ENCODE measurements at regions not wholly inside any gene's neighbourhood (a gene's known extent, or its start where the extent isn't known, plus 50 kb on each side); places are given as distances from the start of the nearest gene placed in this dataset.

DNA sequence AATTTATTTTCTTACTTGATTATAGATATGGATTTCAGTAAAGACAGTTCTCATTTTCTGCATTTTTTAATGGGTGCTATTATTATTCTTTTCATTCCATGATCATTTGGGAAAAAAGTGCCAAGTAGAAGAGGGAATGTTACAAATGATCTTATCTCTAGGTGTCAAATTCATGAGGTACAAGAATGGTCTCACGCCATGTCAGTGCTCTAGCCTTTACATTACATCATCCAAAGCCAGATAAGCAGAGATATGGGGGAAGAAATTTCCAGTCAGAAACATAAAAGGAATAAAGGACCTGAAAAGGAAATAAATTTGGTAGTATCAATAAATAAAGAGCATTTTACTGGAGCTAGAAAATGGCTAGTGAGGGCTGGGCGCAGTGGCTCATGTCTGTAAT lies 1544.2 kb upstream of the CDH6 start:
- Histone ChIP-seq H3K36me3 (replicated peaks in 1 of 2; ENCODE audit: control insufficient read depth in 1 of 2, insufficient read depth in 2 of 2, low read length in 1 of 2) (no peaks in the 10 kb centered on the region), H3K4me2 (no peak overlapping the region), H3K4me3 (ENCODE audit: low read depth in 2 of 2, low read length in 1 of 2) (no peak overlapping the region), H3K27ac (ENCODE audit: low read depth in 2 of 2, low read length in 1 of 2) (no peak overlapping the region), H3K4me1 (ENCODE audit: control insufficient read depth in 1 of 2, insufficient read depth in 2 of 2, low read depth in 1 of 2, low read length in 1 of 2) (no peaks in the 10 kb centered on the region), H3K9me2 (no peaks in the 10 kb centered on the region), H3F3A (replicated peaks; ENCODE audit: insufficient read depth) (no peaks in the 10 kb centered on the region), H3K79me2 (ENCODE audit: insufficient read depth) (no peaks in the 10 kb centered on the region), H3K9me3 (no peaks in the 10 kb centered on the region), H4K20me1 (ENCODE audit: insufficient read depth) (no peaks in the 10 kb centered on the region), H3K9ac (no peak overlapping the region), H3K27me3 (ENCODE audit: insufficient read depth) (no peaks in the 10 kb centered on the region), H2AFZ (ENCODE audit: low read depth) (no peak overlapping the region)
- WGBS (ENCODE audit: low lambda C conversion rate), result 8% methylated on average over 2 of the region's 2 CpGs
- ChIA-PET CTCF (no interaction called here), POLR2A (no interaction called here)
- TF ChIP-seq GABPA (IDR thresholded peaks at IDR 0.05; ENCODE audit: low read depth) (no peak), RFX5 (IDR thresholded peaks at IDR 0.05; ENCODE audit: low read length) (no peak), FOSL2 (IDR thresholded peaks at IDR 0.05; ENCODE audit: borderline replicate concordance, low read depth) (no peak), EP300 (IDR thresholded peaks at IDR 0.05; ENCODE audit: borderline replicate concordance in 1 of 2, low read depth in 1 of 2, low read length in 1 of 2) (no peak), ELF1 (IDR thresholded peaks at IDR 0.05) (no peak), GATA2 (CRISPR knock-in tag; IDR thresholded peaks at IDR 0.05) (no peak), FOXJ3 (CRISPR knock-in tag; IDR thresholded peaks at IDR 0.05) (no peak), SMC3 (IDR thresholded peaks at IDR 0.05; ENCODE audit: low read depth, low read length) (no peak)
- TF ChIP-seq, protein P1, sequence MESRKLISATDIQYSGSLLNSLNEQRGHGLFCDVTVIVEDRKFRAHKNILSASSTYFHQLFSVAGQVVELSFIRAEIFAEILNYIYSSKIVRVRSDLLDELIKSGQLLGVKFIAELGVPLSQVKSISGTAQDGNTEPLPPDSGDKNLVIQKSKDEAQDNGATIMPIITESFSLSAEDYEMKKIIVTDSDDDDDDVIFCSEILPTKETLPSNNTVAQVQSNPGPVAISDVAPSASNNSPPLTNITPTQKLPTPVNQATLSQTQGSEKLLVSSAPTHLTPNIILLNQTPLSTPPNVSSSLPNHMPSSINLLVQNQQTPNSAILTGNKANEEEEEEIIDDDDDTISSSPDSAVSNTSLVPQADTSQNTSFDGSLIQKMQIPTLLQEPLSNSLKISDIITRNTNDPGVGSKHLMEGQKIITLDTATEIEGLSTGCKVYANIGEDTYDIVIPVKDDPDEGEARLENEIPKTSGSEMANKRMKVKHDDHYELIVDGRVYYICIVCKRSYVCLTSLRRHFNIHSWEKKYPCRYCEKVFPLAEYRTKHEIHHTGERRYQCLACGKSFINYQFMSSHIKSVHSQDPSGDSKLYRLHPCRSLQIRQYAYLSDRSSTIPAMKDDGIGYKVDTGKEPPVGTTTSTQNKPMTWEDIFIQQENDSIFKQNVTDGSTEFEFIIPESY (IDR thresholded peaks at IDR 0.05; ENCODE audit: borderline replicate concordance, low read depth), result no peak
- TF ChIP-seq, protein P2, sequence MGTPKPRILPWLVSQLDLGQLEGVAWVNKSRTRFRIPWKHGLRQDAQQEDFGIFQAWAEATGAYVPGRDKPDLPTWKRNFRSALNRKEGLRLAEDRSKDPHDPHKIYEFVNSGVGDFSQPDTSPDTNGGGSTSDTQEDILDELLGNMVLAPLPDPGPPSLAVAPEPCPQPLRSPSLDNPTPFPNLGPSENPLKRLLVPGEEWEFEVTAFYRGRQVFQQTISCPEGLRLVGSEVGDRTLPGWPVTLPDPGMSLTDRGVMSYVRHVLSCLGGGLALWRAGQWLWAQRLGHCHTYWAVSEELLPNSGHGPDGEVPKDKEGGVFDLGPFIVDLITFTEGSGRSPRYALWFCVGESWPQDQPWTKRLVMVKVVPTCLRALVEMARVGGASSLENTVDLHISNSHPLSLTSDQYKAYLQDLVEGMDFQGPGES (IDR thresholded peaks at IDR 0.05; ENCODE audit: low read depth, low read length), result no peak
- TF ChIP-seq, protein P3, sequence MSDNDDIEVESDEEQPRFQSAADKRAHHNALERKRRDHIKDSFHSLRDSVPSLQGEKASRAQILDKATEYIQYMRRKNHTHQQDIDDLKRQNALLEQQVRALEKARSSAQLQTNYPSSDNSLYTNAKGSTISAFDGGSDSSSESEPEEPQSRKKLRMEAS (IDR thresholded peaks at IDR 0.05; ENCODE audit: low read depth), result no peak
- TF ChIP-seq, protein P4, sequence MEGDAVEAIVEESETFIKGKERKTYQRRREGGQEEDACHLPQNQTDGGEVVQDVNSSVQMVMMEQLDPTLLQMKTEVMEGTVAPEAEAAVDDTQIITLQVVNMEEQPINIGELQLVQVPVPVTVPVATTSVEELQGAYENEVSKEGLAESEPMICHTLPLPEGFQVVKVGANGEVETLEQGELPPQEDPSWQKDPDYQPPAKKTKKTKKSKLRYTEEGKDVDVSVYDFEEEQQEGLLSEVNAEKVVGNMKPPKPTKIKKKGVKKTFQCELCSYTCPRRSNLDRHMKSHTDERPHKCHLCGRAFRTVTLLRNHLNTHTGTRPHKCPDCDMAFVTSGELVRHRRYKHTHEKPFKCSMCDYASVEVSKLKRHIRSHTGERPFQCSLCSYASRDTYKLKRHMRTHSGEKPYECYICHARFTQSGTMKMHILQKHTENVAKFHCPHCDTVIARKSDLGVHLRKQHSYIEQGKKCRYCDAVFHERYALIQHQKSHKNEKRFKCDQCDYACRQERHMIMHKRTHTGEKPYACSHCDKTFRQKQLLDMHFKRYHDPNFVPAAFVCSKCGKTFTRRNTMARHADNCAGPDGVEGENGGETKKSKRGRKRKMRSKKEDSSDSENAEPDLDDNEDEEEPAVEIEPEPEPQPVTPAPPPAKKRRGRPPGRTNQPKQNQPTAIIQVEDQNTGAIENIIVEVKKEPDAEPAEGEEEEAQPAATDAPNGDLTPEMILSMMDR (IDR thresholded peaks at IDR 0.05), result no peak
- TF ChIP-seq, protein P5, sequence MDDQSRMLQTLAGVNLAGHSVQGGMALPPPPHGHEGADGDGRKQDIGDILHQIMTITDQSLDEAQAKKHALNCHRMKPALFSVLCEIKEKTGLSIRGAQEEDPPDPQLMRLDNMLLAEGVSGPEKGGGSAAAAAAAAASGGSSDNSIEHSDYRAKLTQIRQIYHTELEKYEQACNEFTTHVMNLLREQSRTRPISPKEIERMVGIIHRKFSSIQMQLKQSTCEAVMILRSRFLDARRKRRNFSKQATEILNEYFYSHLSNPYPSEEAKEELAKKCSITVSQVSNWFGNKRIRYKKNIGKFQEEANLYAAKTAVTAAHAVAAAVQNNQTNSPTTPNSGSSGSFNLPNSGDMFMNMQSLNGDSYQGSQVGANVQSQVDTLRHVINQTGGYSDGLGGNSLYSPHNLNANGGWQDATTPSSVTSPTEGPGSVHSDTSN (IDR thresholded peaks at IDR 0.05), result no peak
- DNase-seq, result no peak

Measured in SK-N-SH (cell line).